ENCODE measurements at regions not wholly inside any gene's neighbourhood (a gene's known extent, or its start where the extent isn't known, plus 50 kb on each side); places are given as distances from the start of the nearest gene placed in this dataset.

DNA sequence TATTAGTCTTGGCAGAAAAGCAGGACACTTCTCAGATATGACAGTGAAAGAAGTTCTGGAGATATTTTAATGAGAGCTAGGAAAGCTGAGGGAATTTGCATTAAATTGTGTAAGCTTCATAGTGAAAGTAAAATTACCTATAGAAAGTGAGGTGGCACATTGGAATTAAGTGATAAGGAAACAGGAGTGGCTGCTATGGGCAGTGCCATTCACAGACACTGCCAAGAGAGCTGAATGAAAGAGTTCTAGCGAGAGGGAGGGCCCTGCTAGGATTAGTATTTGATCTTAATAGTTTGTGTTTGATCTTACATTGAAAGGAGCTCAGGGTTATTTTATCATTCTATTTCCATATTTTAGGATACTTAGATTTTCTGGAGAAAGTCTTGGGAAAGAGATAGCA, 351.9 kb downstream of the DDX10 start:
- H3K27ac Mint-ChIP-seq, result no peak overlapping the region
- intact Hi-C loops (cut with DNase I, micrococcal nuclease), result no loop called here
- no peak overlapping the region for H3K4me3 Mint-ChIP-seq
- no peaks in the 10 kb centered on the region for H3K4me1 Mint-ChIP-seq (ENCODE audit: low read depth)
- Histone ChIP-seq H3K9me3 (ENCODE audit: control insufficient read depth in 1 of 2, insufficient read depth in 1 of 2, low read length in 2 of 2) (no peaks in the 10 kb centered on the region), H3K4me3 (ENCODE audit: low read length) (no peak overlapping the region), H3K27ac (ENCODE audit: low read depth in 1 of 2, low read length in 2 of 2) (no peak overlapping the region), H3K4me1 (ENCODE audit: insufficient read depth, low read length) (no peaks in the 10 kb centered on the region), H3K36me3 (ENCODE audit: insufficient read depth, low read length) (no peaks in the 10 kb centered on the region), H3K27me3 (ENCODE audit: control insufficient read depth in 1 of 2, insufficient read depth in 2 of 2, low read length in 2 of 2) (no peaks in the 10 kb centered on the region)
- ChIA-PET POLR2A (no interaction called here), CTCF (no interaction called here)
- no peaks in the 10 kb centered on the region for H3K36me3 Mint-ChIP-seq (ENCODE audit: low read depth)
- TF ChIP-seq, protein P1, sequence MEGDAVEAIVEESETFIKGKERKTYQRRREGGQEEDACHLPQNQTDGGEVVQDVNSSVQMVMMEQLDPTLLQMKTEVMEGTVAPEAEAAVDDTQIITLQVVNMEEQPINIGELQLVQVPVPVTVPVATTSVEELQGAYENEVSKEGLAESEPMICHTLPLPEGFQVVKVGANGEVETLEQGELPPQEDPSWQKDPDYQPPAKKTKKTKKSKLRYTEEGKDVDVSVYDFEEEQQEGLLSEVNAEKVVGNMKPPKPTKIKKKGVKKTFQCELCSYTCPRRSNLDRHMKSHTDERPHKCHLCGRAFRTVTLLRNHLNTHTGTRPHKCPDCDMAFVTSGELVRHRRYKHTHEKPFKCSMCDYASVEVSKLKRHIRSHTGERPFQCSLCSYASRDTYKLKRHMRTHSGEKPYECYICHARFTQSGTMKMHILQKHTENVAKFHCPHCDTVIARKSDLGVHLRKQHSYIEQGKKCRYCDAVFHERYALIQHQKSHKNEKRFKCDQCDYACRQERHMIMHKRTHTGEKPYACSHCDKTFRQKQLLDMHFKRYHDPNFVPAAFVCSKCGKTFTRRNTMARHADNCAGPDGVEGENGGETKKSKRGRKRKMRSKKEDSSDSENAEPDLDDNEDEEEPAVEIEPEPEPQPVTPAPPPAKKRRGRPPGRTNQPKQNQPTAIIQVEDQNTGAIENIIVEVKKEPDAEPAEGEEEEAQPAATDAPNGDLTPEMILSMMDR (IDR thresholded peaks at IDR 0.05), result no peak
- no peaks in the 10 kb centered on the region for H3K27me3 Mint-ChIP-seq
- DNase-seq (no peak), ATAC-seq (ENCODE audit: poor library complexity) (no peak)
- H3K9me3 Mint-ChIP-seq, result no peaks in the 10 kb centered on the region

DNA sequence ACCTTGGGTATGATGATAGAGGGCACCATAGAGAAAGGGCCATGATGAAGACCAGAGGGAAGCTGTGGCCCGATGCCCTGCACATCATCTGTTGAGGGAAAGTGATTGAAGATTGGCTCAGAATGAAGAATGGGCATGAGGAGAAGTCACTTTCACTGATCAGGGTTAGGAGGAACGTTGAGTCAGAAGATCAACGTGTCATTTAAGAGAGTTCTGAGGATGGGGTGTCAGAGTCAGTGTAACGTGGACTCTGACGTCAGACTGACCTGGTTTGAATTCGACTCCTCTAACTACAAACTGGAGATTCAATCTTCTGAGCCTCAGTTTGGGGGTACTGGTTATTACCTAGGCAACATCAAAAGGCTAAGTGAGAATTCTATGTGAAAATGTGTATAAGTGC, 352.6 kb downstream of the DDX10 start:
- ATAC-seq (ENCODE audit: poor library complexity), result no peak
- Histone ChIP-seq H3K27me3 (ENCODE audit: control insufficient read depth in 1 of 2, insufficient read depth in 2 of 2, low read length in 2 of 2) (no peaks in the 10 kb centered on the region), H3K36me3 (ENCODE audit: insufficient read depth, low read length) (no peaks in the 10 kb centered on the region), H3K27ac (ENCODE audit: low read depth in 1 of 2, low read length in 2 of 2) (no peak overlapping the region), H3K4me1 (ENCODE audit: insufficient read depth, low read length) (no peaks in the 10 kb centered on the region), H3K4me3 (ENCODE audit: low read length) (no peak overlapping the region), H3K9me3 (ENCODE audit: control insufficient read depth in 1 of 2, insufficient read depth in 1 of 2, low read length in 2 of 2) (no peaks in the 10 kb centered on the region)
- H3K36me3 Mint-ChIP-seq (ENCODE audit: low read depth), result no peaks in the 10 kb centered on the region
- H3K4me3 Mint-ChIP-seq, result no peak overlapping the region
- no peaks in the 10 kb centered on the region for H3K4me1 Mint-ChIP-seq (ENCODE audit: low read depth)
- no peaks in the 10 kb centered on the region for H3K9me3 Mint-ChIP-seq
- DNase-seq, result no peak
- ChIA-PET CTCF (no interaction called here), POLR2A (no interaction called here)
- no peaks in the 10 kb centered on the region for H3K27me3 Mint-ChIP-seq
- intact Hi-C loops (cut with DNase I, micrococcal nuclease), result no loop called here
- TF ChIP-seq, protein P1 (IDR thresholded peaks at IDR 0.05), result no peak
- H3K27ac Mint-ChIP-seq, result no peak overlapping the region

DNA sequence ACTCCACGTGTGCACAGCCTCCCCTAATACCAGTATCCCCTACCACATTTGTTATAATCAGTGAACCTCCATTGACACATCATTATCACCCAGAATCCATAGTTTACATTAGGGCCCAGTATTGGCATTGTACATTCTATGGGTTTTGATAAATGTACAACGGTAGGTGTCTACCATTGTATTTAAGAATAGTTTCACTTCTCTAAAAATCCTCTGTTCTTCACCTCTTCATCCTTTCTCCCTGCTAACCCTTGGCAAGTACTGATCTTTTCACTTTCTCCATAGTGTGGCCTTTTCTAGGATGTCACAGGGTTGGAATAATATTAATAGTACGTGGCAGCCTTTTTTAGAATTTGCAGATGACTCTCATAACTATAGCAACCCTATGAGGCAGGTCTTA, 353.8 kb downstream of the DDX10 start:
- ChIA-PET CTCF (no interaction called here), POLR2A (no interaction called here)
- Mint-ChIP-seq H3K9me3 (no peaks in the 10 kb centered on the region), H3K36me3 (ENCODE audit: low read depth) (no peaks in the 10 kb centered on the region), H3K4me1 (ENCODE audit: low read depth) (no peaks in the 10 kb centered on the region), H3K4me3 (no peak overlapping the region), H3K27ac (no peak overlapping the region), H3K27me3 (no peaks in the 10 kb centered on the region)
- DNase-seq (no peak), ATAC-seq (ENCODE audit: poor library complexity) (no peak)
- TF ChIP-seq, protein P1 (IDR thresholded peaks at IDR 0.05), result no peak
- Histone ChIP-seq H3K27me3 (ENCODE audit: control insufficient read depth in 1 of 2, insufficient read depth in 2 of 2, low read length in 2 of 2) (no peaks in the 10 kb centered on the region), H3K4me3 (ENCODE audit: low read length) (no peak overlapping the region), H3K9me3 (ENCODE audit: control insufficient read depth in 1 of 2, insufficient read depth in 1 of 2, low read length in 2 of 2) (no peaks in the 10 kb centered on the region), H3K36me3 (ENCODE audit: insufficient read depth, low read length) (no peaks in the 10 kb centered on the region), H3K27ac (ENCODE audit: low read depth in 1 of 2, low read length in 2 of 2) (no peak overlapping the region), H3K4me1 (ENCODE audit: insufficient read depth, low read length) (no peaks in the 10 kb centered on the region)
- intact Hi-C loops (cut with DNase I, micrococcal nuclease), result no loop called here

Measured in CD4-positive, alpha-beta T cell (primary cell).